NT2/D1 (cell line): ENCODE measurements at regions not wholly inside any gene's neighbourhood (a gene's known extent, or its start where the extent isn't known, plus 50 kb on each side); places are given as distances from the start of the nearest gene placed in this dataset.

Experiments used
- SUZ12 ChIP-seq: IDR thresholded peaks from 2 replicates; pipeline ENCODE4 v1.6.1; 2011; ENCODE audit not compliant: insufficient read length, insufficient read depth; ENCODE audit errors: extremely low read depth
- YY1 ChIP-seq: IDR thresholded peaks from 2 replicates; pipeline ENCODE4 v1.6.1; 2011; ENCODE audit not compliant: insufficient read length, insufficient read depth
- ZNF274 ChIP-seq: IDR thresholded peaks from 2 replicates; pipeline ENCODE4 v1.6.1; 2011; ENCODE audit warnings: mild to moderate bottlenecking, low read depth, low read length

- TF ChIP-seq ZNF274 = no peak
- no peak for TF ChIP-seq YY1
- TF ChIP-seq SUZ12 = no peak
Measured at GRCh38 chr2:211114826-211115455, 558.5 kb downstream of the CPS1 start.
